ENCODE measurements at regions not wholly inside any gene's neighbourhood (a gene's known extent, or its start where the extent isn't known, plus 50 kb on each side); places are given as distances from the start of the nearest gene placed in this dataset.
"Not testable (repeated sequence)": the region's sequence is repeated elsewhere in the genome, so short reads cannot be mapped to it uniquely, and the experiment has no call there.

DNA sequence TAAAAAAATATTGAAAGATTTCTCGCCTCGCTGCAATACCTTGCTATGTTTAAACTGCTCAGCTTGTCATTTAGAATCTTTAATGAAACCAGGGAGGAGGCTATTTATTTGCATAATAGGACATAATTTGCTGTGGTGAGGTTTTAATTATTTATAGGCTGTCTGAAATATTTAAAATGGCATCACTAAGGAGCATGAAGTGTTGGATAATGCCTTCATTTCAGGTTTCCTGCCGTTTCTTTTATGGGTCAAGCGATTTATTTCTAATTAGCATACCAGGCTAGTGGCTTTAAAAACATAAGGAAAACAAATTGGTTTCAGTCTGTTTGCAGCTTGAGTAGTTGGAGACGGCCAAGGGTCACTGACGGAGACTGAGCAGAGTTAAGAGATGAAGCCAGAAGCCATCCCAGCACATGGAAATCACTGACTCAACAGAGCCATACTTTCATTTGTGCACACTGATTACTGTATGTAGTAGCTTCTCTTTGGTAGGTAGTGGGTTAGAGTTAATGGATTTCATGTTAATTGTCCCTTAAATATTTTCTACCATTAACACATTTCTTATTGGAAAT is 1962.4 kb upstream of the TENM3 start:
- no peak for DNase-seq (ENCODE audit: low read depth)

- no peak for DNase-seq (ENCODE audit: low read depth)
These were observed 1961.5 kb upstream of the TENM3 start for GRCh38 chr4:180281724-180282123.

- no peak for DNase-seq (ENCODE audit: low read depth)
These were observed 1958.9 kb upstream of the TENM3 start for GRCh38 chr4:180284267-180284666.

DNA sequence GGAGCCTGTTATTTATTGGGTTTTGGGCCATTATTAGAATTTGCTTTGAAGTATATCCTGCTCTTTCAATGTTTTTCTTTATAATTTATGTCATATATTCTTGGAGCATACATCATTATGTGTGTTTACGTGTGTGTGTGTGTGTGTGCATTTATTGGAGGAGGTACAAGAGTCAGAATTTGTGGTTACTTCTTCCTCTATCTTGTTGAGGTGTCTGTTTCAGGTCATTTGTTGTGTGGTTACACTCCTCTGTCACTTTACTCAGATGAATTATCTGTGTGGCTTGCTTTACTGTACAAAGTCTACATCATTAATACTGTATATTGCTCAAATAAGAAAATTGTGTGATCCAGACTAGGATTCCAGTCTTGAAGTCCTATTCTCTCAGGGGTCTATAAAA is 1957.4 kb upstream of the TENM3 start:
- DNase-seq (ENCODE audit: low read depth), result no peak

DNA sequence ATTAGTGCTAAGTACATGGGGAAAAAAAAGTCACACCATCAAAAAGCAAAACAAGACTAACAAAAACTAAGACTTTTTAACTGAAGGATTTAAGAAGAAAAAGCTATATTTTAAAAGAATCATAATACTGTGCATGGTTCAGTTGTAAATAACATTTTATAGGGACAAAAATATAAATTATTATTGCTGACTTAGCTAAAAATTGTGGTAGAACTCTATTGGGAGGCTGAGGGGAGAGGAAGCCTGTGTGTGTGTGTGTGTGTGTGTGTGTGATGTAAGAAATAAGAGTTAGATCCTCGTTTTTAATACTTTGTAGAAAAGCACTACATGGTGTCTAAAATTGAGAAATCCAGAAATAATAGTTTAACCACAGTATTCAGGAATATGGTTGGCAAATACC is 1950.9 kb upstream of the TENM3 start:
- DNase-seq (ENCODE audit: low read depth), result no peak

- DNase-seq (ENCODE audit: low read depth), result no peak
These were observed 1947.1 kb upstream of the TENM3 start for GRCh38 chr4:180296036-180296599.

DNA sequence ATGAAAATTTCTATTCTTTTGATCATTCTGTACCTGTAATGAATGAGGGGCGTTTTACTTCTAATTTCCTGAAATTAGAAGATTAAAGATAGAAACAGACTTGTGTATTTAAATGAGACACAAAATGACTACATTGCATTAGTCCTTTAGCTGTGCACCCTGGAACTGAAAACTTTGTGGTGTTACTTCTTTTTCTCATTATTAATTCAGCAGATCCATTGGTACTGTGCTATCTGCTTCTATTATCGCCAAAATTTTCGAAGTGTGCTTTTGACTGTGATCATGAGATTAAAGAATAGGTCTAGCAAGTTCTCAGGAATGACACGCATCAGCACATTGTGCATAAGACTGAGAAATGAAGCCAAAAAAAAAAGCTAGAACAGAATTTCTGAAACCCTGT is 1938.9 kb upstream of the TENM3 start:
- DNase-seq (ENCODE audit: low read depth), result no peak

DNA sequence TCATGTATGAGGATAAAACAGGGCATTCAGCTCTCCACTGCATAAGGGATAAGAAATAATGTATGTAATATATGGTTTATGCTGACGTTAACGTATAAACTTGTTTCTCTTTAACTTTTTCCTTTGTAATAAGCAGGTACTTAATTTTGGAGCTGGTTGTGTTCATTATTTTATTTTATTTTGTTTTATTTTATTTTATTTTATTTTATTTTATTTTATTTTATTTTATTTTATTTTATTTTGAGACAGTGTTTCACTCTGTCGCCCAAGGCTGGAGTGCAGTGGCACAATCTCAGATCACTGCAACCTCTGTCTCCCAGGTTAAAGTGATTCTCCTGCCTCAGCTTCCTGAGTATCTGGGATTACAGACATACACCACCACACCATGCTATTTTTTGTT is 1932.6 kb upstream of the TENM3 start:
- no peak for DNase-seq (ENCODE audit: low read depth)

GRCh38 chr4:180314972-180315371 is 1928.2 kb upstream of the TENM3 start:
- no peak for DNase-seq (ENCODE audit: low read depth)

- no peak for DNase-seq (ENCODE audit: low read depth)
These were observed 1912.7 kb upstream of the TENM3 start for GRCh38 chr4:180330521-180330920.

GRCh38 chr4:180333162-180333561 is 1910.0 kb upstream of the TENM3 start:
- no peak for DNase-seq (ENCODE audit: low read depth)

GRCh38 chr4:180335566-180335965 is 1907.6 kb upstream of the TENM3 start:
- no peak for DNase-seq (ENCODE audit: low read depth)

DNA sequence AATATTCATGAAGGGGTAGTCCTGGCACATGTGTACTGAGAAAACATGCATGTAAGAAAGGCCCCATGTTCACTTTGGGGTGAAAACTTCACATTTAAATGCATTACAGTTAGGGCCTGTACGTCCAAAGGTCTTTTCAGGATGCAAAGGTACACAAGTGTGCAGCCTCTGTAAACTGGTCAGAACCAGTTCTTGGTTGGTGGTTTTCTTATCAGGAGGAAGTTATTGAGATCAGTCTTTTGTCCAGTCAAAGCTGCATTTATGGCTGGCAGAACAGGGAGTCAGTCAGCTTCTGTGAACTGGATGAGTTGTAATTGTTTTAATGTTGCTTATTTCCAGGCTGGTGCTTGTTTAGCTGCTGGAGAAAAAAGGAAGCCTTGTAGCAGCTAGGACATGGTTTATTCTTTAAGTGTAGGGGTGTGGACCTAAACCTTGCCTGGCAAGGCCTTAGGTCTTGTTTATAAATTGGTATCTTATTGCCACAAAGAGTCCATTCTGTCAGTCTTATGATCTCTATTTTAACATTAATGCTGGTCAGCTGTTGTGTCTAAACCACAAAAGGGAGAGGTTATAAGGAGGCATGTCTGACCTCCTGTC is 1906.6 kb upstream of the TENM3 start:
- DNase-seq (ENCODE audit: low read depth), result no peak

GRCh38 chr4:180341926-180342325 is 1901.3 kb upstream of the TENM3 start:
- DNase-seq (ENCODE audit: low read depth), result no peak

DNA sequence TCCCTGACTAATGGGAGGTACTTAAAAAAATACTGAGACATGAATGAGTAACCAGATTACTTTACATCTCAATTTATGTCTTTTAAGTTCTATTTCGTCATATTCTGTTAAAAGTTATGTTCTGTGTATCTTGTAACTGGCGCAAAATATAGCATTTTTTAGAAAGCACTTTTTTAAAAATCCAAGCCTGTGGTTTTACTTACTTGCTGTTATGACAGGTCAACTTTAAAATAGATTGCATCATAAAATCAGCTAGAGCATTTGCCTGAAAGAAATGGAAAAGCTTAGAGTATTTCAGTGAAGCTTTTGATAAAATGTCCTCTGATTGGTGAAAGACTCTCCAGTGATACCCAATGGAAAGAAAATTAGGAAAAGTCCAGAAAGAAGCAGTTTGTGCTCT is 1892.3 kb upstream of the TENM3 start:
- DNase-seq (ENCODE audit: low read depth), result no peak

GRCh38 chr4:180356766-180357165 is 1886.4 kb upstream of the TENM3 start:
- no peak for DNase-seq (ENCODE audit: low read depth)

- DNase-seq (ENCODE audit: low read depth), result not testable (repeated sequence)
These were observed 1883.1 kb upstream of the TENM3 start for GRCh38 chr4:180360113-180360512.

GRCh38 chr4:180363815-180364214 is 1879.4 kb upstream of the TENM3 start:
- DNase-seq (ENCODE audit: low read depth), result no peak

DNA sequence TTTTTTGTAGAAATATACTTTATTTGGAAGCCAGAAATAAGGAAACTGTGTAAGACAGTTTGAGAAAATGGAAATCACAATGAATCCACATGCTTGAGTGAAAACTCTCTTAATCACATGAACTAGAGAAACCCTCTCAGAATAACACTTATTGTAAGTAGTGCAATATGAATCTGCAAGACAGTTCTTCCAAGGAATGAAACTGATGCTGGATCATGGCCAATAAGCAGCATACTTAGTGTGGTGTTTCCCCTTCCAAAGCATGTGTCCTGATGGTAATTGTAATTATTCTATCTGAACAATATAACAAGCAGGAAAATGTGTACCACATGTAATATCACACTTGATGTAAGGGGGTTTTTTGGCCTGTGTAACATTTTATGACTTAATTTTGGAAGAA is 1870.5 kb upstream of the TENM3 start:
- no peak for DNase-seq (ENCODE audit: low read depth)

- DNase-seq (ENCODE audit: low read depth), result no peak
These were observed 1865.5 kb upstream of the TENM3 start for GRCh38 chr4:180377741-180378140.

DNA sequence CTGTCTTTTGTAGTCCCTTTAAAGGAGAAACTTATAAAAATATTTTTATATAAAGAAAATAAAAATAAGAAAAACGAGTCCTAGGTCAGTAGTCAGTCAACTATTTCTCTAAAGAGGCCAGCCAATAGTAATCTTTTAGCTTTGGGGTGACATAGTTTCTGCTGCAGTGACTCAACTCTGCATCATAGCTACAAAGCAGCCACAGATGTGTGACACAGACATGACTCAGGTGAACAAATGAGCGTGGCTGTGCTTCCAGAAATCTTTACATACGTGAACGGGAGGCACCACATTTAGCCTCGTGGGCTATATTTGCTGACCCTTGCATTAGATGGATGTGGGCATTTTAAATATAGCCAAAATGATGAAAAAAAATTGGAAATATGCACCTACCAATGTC is 1862.5 kb upstream of the TENM3 start:
- peak; percentile 63 for DNase-seq (ENCODE audit: low read depth)

GRCh38 chr4:180391613-180392012 is 1851.6 kb upstream of the TENM3 start:
- no peak for DNase-seq (ENCODE audit: low read depth)

GRCh38 chr4:180394312-180394711 is 1848.9 kb upstream of the TENM3 start:
- DNase-seq (ENCODE audit: low read depth), result no peak

GRCh38 chr4:180394730-180395129 is 1848.5 kb upstream of the TENM3 start:
- DNase-seq (ENCODE audit: low read depth), result no peak

Data from HS-5 (cell line).